NCI-H1417 treated with DMSO at 0.1 percent for 48 hours (cell line): ENCODE measurements at regions not wholly inside any gene's neighbourhood (a gene's known extent, or its start where the extent isn't known, plus 50 kb on each side); places are given as distances from the start of the nearest gene placed in this dataset.
"Not testable (repeated sequence)": the region's sequence is repeated elsewhere in the genome, so short reads cannot be mapped to it uniquely, and the experiment has no call there.

ENCODE experiments used
- DNase-seq: peaks from one replicate; lab custom pipeline; 2025; lab: John Stamatoyannopoulos, UW

DNA sequence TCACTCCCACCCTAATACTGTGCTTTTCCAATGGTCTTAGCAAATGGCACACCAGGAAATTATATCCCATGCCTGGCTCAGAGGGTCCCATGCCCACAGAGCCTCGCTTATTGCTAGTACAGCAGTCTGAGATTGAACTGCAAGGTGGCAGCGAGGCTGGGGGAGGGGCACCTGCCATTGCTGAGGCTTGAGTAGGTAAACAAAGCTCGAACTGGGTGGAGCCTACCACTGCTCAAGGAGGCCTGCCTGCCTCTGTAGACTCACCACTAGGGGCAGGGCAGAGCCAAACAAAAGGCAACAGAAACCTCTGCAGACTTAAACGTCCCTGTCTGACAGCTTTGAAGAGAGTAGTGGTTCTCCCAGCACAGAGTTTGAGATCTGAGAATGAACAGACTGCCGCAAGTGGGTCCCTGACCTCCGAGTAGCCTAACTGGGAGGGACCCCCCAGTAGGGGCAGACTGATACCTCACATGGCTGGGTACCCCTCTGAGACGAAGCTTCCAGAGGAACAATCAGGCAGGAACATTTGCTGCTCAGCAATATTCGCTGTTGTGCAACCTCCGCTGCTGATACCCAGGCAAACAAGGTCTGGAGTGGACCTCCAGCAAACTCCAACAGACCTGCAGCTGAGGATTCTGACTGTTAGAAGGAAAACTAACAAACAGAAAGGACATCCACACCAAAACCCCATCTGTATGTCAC lies 150.7 kb upstream of the FOXA2 start:
- DNase-seq, result not testable (repeated sequence)

DNA sequence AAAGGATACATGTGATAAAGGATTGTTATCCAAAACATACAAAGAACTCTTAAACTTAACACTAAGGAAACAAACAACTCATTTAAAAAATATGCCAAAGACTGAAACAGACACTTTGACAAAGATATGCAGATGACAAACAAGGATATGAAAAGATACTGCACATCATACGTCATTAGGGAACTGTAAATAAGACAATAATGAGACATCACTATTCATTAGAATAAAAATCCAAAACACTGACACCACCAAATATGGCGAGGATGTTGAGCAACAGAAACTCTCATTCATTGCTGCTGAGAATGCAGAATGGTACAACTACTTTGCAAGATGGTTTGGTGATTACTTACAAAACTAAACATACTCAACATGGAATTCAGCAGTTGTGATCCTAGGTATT lies 156.5 kb upstream of the FOXA2 start:
- DNase-seq, result no peak

DNA sequence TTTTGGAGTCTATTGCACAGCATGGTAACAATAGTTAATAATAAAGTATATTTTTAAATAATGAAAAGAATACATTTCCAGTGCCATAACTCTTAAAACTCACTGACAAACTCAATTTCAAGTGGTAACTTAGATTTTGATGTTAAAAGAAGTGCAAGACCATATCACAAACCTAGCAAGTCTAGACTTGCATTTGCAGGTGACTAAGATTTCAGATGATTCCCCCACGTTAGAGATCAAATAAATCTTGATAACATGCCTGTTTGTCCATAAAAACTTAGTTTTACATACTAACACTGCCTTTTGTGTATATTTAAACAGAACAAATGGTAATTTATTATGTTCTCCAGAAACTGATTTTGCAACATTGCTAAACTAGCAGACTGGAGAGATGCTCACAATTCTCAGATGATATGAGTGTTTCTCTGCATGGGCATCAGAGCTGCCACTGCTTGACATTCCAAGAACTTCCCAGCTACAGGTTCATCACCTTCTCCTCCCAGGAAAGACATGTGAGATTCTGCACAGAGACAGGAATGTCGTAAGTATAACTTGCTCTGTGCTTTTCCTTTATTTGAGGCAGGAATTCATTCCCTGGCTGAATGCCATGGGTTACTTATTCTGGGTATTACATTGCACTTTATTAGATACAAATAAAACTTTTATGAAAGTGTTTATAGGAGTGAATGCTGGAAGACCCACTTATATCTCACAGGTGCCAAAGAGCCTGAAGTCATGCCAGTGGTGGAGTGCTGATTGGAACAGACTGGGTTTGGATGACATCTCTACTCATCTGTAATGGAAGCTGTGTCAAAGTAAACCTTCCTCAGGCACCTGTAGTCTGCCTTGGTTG lies 160.2 kb upstream of the FOXA2 start:
- no peak for DNase-seq

DNA sequence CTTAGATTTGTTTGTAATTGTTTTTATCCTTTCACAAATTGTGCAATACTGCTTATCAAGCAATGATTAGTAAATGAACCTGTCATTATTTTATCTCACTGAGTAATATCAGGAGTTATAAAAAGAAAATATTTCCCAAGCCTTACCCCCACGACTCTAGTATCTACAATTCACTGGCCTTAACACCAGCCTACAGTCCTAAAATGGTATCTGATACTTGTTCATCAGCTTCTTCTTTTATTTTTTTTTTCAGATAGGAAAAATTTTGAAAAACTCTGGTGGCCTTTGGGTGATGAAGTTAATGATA lies 160.8 kb upstream of the FOXA2 start:
- no peak for DNase-seq

DNA sequence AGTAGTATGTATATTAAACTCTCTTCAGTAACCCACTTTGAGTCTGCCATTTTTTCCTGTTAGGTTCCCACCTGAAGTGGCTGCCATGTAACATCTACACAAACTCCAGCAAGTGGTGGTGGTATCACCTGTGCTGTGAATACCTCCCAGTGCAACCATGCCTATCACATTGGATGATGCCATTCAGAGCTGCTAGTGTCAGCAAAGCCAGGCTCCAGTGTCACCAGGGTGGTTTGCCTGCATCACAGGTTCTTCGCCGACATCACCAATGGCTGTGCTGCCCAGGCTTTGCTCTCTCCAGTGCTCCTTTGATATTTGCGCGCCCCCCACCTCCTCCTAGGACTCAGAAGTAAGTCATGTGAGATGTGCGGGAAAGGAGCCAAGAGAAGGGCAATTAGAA lies 162.6 kb upstream of the FOXA2 start:
- DNase-seq, result no peak

DNA sequence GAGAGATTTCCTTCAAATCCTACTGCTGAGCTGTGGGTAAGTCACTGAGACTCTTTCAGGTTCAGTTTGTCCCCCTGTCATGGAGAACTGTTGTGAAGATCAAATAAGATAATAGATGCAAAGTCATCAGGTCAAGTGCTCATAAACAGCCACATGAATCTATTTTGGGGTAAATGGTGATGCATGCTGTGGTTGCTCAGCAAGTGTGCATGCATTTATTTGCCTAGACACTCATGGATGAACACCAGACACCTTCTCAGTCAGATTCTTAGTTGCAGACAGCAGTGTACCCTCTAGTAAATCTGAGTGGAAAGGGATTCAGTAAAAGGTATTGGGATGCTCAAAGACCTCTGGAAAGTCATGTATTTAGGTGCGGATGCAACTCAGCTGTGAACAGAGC lies 168.0 kb upstream of the FOXA2 start:
- DNase-seq, result no peak

DNA sequence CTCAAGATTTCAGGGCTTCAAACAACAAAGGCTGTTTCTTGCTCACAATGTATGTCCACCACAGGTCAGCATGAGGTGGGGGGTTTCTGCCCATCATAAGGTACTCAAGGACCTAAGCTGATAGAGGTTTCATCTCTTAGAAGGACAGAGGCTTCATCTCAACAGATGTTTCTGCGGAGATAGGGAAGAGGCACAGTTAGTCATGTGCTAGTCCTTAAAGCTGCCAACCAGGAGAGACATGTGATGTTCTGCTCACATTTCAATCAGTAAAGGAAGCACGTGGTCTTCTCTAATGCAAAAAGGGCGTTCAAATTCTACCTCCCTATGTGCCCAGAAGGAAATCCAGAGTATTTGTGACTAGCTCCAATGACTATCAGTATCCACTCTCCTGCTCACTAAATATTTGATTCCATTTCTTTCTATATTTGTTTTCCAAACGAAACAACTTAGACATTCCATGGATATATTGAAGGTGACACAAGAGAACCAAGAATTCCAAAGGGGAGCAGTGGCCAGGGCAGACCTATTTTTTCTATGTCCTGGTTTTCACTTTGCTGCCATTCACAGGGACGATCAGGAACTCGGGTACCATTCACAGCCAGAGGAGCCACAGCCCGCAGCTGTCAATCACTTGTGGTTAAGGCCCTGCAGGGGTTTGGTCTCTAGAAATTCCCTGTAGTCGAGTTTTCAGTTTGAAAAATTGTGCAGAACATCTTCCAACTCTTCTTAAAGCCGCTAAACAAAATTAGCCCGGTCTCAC lies 173.2 kb upstream of the FOXA2 start:
- DNase-seq, result no peak

DNA sequence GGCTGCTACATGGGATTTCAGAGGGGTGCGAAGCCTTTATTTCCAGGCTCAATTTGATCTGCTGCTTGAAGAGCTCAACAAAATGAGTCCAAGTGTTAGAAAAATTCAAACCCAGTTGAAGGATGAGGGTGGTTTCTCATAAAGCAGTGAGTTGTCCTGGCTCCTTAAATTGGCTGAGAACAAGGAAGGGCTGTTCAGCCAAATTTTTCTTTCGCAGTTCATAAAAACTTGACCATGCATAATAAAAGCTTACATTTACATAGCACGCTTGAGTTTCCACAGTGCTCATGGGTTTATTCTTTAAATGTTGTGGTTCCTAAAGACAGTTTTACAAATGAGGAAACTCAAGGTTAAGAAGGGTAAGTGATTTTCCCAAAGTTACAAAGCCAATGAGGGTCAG lies 174.4 kb upstream of the FOXA2 start:
- no peak for DNase-seq

DNA sequence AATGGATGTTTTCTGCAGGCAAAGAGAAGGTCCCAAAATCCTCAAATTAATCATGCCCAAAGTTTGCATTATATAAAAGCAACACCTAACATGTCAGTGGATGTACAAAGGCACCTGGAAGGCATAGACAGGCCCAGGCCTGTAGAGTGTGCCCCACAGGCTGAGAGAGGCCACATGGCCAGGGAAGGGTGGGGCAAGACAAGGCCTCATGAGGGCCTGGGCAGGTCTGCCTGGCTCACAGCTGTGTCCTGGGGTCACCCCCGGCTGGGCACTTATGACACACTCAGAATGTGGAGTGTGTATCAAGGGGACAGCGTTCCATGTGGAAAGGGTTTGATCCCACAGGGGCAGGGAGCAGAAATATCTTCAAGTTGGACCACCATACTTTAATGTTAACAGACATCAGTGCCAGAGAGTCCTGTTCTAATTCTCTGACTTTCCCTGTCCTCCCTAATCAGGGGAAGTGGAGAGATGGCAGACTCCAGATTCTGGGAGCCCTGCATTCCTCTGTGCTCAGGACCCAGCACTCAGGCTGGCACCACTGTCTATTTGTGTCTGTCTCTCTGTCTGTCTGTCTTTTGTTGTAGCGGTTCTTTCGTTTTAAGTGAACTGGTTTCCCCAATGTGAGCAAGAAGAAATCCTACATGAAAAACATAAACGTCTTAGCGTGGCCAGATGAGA lies 178.3 kb upstream of the FOXA2 start:
- no peak for DNase-seq

DNA sequence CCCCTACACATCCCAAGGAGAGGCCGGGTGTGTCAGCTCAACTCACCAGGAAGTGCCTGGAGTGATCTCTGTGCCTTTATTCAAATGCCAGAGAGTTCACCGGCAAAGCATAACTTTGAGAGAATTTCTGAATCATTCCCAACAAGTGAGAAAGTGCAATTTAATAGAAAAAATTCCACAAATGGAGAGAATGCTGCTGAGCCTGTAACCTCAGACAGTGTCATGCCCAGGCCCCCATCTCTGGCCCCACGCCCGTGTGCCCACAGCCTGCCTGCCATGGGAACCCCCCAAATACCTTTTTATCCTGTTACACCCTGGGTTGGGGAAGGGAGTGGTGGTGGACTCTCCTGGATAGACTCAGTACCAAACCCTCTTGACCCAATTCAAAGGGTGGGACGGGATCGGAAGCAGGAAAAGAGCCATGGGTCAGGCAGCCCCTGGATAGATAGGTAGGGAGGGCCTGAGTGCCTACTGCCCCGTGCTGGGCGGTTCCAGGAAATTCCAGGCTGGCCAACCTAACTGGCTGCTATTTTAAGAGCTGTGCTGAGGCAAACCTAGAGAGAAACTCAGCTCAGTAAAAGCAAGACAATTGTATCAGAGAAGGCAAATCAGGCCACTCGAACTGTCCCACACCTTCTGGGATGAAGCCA lies 179.0 kb upstream of the FOXA2 start:
- DNase-seq, result no peak

DNA sequence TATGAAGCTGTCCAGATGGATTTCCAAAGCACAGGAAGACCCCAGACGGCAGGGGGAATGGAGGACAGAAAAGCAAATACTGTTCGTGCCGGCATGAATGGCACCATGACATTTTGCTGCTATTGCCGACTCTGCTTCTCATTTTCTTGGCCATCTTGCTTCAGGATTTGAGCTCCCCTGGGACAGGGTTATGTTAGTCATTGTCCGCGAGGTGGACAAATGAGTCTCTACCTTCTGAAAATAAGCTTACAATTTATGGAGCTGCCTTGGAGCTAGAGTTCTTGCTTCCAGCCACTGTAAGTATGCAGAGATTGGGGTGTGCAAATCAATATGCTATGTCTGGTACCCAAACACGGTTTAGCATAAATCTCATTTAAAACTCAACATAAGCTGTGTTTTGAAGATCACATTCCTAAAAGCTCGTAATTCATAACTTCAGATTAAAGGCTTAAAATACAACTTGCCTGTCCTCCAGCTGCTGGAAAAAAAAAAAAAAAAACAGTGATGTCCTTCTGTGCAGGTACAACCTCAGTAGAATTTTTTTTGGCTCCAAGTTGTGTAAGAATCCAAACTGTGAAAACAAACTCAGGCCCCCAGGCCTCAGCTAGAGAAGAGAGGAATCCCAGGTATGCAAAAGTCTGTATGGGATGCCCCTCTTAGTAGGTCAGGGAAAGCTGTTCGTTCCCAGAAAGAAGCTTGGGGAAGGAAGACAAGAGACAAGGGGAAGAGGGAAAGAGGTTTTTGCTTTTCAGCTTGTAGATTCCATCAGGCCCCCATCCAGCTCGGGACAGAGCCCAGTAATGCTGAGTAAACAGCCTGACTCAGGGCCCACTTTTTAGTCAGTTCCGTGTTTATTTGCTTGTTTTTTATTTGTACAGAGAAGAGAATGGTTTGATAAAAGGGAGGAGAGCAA lies 184.2 kb upstream of the FOXA2 start:
- no peak for DNase-seq

DNA sequence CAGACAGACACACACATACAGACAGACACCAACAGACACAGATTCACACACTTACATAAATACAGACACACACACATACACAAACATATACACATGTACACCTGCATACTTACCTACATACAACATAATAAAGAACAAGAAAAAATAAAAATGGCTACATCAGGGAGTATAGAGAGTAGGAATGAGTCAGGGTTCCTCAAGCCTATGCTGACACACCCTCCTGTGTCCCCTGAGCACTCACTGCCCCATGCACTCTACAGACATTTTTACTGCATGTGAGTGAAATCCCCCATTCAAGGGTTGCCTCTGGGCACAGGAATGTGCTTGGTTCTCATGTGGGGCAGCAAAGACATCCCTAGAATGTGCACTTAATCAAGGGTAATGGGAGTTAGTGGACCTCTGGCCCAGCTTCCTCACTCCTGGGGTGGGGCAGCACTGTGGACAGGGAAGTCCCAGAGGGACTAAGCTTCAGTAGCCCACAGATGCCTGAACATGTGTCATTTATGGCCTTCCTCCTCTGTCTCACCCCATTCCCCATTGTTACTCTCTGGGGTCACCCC lies 185.9 kb upstream of the FOXA2 start:
- no peak for DNase-seq

DNA sequence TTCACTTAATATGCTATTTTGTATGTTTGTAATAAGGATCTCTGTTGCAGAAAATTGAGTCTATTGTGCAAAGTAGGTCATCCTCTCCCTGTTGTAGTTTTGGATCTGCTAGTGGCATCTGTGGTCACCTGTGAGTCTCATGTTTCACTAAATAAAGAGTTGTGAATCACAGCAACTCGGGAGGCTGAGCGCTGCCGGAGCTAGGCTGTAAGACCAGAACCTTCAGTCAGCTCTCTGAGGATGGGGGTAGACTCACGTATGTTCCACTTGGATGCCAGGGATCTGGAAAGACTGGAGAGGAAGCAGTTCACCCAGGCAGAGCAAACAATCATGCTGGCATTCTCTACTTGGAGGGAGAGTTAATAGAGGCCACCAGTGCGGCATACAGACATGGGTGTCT lies 187.3 kb upstream of the FOXA2 start:
- DNase-seq, result no peak

DNA sequence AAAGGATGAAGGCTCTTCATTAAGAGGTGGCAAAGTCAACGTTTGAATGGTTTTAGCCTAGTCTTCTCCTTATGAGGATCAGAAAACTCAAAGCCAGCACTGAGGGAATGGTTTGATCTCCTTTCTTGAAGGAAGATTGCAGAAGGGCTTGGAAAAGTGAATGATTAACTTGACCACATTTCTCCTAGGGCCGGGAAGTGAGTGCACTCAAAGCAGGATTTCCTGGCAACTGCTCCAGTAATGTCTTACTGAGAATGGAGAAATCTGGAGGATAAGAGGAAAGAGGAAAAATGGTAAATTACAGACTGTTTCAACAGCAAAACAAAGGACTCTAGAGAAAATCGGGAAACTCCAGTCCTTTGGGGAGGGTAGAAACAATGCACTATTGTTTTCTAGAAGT lies 189.0 kb upstream of the FOXA2 start:
- no peak for DNase-seq

DNA sequence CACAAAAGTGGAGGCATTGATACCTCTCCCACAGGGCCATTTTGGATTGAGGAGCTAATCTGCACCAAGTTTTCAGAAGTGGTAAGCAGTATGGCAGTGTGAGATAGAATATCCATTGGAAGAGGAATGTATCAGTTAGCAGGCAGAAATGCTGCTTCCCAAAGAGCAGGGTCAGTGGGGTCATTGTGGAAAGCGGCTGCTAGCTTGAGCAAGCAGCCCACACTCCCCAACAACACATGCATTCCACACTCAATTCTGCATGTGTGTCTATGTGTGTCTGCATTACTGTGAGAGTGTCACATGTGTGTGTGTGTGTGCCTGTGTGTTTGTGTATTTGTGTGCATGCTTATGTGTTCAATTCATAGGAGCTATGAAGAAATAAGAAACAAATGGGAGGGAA lies 190.9 kb upstream of the FOXA2 start:
- DNase-seq, result no peak

DNA sequence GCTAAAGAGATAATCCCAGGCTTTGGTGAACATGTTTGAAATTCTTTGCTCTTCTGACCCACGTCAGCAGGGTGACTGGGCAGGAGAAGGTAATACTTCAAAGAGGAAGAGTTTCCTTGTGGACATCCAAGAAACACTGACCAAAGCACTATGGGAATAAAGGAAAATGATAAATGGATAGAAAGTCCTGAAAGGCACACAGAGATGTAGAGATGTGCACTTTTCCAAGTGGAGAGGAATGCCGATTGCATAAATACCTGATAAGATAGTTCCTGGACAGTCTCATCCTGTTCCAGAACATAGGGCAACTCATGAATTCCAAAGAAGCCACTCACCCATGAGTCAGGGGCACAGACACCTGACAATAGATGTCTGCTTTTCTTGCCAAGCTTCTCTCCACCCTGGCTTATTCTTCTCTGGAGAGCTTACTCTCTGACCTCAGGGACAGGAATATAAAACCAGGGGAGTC lies 191.3 kb upstream of the FOXA2 start:
- DNase-seq, result no peak

DNA sequence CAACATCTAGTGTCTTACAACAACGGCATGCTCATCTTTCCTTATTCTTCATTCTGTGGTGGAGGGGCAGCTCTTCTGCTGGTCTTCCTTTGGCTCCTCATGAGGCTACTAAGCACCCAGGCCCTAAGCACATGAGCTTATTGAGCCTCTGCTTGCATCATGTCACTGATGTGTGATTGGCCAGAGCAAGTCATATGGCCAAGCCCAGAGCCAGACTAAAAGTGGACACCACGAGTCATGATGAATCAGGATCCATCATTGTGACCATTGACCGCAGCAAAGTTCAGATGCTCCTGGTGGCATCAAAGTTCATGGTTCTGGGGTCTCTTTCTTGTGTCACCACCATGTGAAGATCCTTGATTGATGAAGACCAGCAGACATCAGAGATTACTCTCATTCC lies 192.0 kb upstream of the FOXA2 start:
- DNase-seq, result no peak

DNA sequence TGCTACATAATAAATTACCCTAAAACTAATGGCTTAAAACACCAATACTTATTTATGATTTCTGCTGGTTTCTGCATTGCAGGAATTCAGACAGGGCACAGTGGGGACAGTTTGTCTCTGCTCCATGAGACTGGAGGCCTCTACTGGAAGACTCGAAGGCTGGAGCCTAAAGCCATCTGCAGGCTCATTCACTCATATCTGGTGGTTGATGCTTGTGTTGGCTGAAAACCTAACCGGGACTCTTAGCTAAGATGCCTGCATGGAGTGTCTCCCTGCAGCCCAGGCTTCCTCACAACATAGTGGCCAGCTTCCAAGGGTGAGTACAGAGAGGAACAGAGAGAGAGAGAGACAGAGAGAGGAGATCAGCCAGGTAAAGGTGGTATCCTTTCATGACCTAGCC lies 195.5 kb upstream of the FOXA2 start:
- no peak for DNase-seq

DNA sequence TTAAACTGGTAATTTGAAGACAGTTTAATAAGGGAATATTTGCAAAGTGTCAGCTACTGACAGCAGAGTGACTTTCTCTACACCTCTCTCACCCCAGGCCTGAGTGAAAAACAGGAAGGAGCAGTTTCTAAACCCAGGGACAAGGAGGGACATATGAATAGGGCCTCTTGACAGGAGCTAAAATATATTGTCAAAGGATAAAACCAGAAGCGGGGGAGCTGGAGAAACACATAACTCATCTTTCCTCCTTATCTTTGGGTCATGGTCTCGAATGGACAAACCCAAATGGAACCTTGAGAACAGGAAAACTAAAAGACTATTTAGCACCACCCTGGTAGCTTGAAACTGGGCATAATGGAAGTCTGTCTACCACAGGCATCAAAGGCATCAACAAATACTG lies 197.5 kb upstream of the FOXA2 start:
- no peak for DNase-seq

DNA sequence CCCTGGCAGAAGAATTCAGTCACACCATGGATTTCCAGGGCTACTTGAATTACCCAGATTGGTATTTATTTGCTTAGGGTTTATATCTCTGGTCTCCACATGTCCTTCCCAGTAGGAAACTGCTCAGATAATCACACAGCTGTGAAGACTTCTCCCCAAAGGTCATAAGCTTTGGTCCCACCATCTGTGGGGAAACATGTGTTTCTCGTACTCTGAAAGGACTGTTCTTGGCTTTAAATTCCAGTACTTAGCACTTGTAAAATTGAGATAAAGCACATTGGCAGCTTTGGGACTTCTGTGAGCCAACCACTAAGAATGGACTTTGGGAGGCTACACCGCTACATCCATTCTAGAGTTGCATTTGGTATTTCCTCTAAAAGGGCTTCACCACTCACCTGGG lies 205.3 kb upstream of the FOXA2 start:
- DNase-seq, result no peak

DNA sequence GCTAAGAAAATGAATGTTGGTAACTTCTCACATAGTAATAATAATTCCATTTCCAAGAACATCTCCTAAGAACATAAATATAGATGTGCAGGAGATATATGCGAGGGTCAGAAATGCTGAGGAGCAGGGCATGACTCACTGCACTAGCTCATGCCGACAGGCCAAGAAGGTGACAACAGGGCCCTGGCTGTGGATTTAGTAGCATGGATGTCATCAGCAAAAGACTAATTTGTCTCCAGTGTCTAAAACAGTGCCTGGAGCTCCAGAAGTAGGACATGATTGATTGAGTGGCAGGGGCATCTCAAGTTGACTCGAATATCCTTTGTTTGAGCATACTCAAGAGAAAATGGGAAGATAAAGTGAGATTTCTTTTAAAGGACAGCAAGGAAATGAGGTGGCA lies 207.0 kb upstream of the FOXA2 start:
- no peak for DNase-seq
